Astrocyte (in vitro differentiated cells and primary cell): ENCODE measurements at regions not wholly inside any gene's neighbourhood (a gene's known extent, or its start where the extent isn't known, plus 50 kb on each side); places are given as distances from the start of the nearest gene placed in this dataset.

Source experiments
- CTCF ChIP-seq: IDR thresholded peaks from 2 replicates; pipeline ENCODE4 v1.5.1; 2011; ENCODE audit warnings: low read depth, mild to moderate bottlenecking, inconsistent platforms, low read length, moderate library complexity; ENCODE audit not compliant: insufficient read depth
- EZH2 ChIP-seq: IDR thresholded peaks from 2 replicates; pipeline ENCODE4 v1.6.1; 2012; ENCODE audit warnings: mild to moderate bottlenecking, low read length, inconsistent platforms; ENCODE audit not compliant: insufficient read depth

- no peak for TF ChIP-seq CTCF
- no peak for TF ChIP-seq EZH2
These were observed 95.3 kb upstream of the ASB18 start for GRCh38 chr2:236359426-236360045.
